HCT116 (cell line): ENCODE measurements at regions not wholly inside any gene's neighbourhood (a gene's known extent, or its start where the extent isn't known, plus 50 kb on each side); places are given as distances from the start of the nearest gene placed in this dataset.

Source experiments
- EGR1 ChIP-seq: IDR thresholded peaks from 2 replicates; pipeline ENCODE4 v1.6.1; 2012; ENCODE audit warnings: low read depth
- EZH2 ChIP-seq: fragments of 200-600 bp; sonication (generic); IDR thresholded peaks from 2 replicates; pipeline ENCODE4 v1.6.1; 2017; ENCODE audit warnings: antibody characterized with exemption, mixed run types
- JUND ChIP-seq: IDR thresholded peaks from 2 replicates; pipeline ENCODE4 v1.6.1; 2012
- POLR2AphosphoS5 ChIP-seq: IDR thresholded peaks from 2 replicates; pipeline ENCODE4 v1.6.1; 2011; ENCODE audit warnings: mild to moderate bottlenecking, low read depth, low read length, moderate library complexity
- SIN3A ChIP-seq: IDR thresholded peaks from 2 replicates; pipeline ENCODE4 v1.6.1; 2012; ENCODE audit warnings: low read depth
- TCF7L2 ChIP-seq: IDR thresholded peaks from 2 replicates; pipeline ENCODE4 v1.7.0; 2011; ENCODE audit warnings: borderline replicate concordance, inconsistent platforms; ENCODE audit not compliant: insufficient read depth, insufficient read length; ENCODE audit errors: extremely low read depth
- TF ChIP-seq, protein P1 (sequence below), 3 experiments: fragments of 200-600 bp in 1 of 3; sonication (generic) in 1 of 3; IDR thresholded peaks in 2 of 3; conservative IDR thresholded peaks in 1 of 3; 2 replicates each; pipeline ENCODE4 v1.5.1; 2012 to 2017; ENCODE audit warnings: low read depth in 2 of 3, low read length in 2 of 3, antibody characterized with exemption in 1 of 3, borderline replicate concordance in 1 of 3, control low read depth in 1 of 3, mild to moderate bottlenecking in 1 of 3, mixed read lengths in 1 of 3, mixed run types in 1 of 3, moderate library complexity in 1 of 3; ENCODE audit not compliant: insufficient read depth in 1 of 3
- TF ChIP-seq, protein P2 (sequence below): IDR thresholded peaks from 2 replicates; pipeline ENCODE4 v1.6.1; 2012; ENCODE audit warnings: low read depth

DNA sequence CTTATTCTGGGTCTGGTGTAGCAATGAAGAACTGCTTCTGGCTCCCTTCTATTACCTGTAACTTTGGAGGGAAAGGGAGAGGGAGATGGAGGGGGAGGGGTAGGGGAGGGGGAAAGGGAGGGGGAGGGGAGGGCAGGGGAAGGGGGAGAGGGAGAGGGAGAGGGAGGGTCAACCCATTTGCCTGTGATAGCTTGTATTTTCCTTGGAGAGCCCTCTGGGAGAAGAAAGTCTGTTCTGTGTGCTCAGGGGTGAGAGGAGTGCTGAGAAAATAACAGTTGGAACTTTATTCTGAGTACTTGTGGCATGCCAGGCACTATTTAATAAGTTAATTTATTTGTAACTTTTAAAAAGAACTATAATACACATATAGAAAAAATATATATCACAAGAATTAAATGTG, 70.7 kb upstream of the TSPAN2 start:
- TF ChIP-seq, protein P1, sequence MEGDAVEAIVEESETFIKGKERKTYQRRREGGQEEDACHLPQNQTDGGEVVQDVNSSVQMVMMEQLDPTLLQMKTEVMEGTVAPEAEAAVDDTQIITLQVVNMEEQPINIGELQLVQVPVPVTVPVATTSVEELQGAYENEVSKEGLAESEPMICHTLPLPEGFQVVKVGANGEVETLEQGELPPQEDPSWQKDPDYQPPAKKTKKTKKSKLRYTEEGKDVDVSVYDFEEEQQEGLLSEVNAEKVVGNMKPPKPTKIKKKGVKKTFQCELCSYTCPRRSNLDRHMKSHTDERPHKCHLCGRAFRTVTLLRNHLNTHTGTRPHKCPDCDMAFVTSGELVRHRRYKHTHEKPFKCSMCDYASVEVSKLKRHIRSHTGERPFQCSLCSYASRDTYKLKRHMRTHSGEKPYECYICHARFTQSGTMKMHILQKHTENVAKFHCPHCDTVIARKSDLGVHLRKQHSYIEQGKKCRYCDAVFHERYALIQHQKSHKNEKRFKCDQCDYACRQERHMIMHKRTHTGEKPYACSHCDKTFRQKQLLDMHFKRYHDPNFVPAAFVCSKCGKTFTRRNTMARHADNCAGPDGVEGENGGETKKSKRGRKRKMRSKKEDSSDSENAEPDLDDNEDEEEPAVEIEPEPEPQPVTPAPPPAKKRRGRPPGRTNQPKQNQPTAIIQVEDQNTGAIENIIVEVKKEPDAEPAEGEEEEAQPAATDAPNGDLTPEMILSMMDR (IDR thresholded peaks at IDR 0.05 in 2 of 3, conservative IDR thresholded peaks at IDR 0.05 in 1 of 3; ENCODE audit: borderline replicate concordance in 1 of 3, insufficient read depth in 1 of 3, low read depth in 2 of 3, low read length in 2 of 3), result no peak
- no peak for TF ChIP-seq EZH2
- TF ChIP-seq SIN3A, result no peak
- TF ChIP-seq TCF7L2, result no peak
- TF ChIP-seq, protein P2, sequence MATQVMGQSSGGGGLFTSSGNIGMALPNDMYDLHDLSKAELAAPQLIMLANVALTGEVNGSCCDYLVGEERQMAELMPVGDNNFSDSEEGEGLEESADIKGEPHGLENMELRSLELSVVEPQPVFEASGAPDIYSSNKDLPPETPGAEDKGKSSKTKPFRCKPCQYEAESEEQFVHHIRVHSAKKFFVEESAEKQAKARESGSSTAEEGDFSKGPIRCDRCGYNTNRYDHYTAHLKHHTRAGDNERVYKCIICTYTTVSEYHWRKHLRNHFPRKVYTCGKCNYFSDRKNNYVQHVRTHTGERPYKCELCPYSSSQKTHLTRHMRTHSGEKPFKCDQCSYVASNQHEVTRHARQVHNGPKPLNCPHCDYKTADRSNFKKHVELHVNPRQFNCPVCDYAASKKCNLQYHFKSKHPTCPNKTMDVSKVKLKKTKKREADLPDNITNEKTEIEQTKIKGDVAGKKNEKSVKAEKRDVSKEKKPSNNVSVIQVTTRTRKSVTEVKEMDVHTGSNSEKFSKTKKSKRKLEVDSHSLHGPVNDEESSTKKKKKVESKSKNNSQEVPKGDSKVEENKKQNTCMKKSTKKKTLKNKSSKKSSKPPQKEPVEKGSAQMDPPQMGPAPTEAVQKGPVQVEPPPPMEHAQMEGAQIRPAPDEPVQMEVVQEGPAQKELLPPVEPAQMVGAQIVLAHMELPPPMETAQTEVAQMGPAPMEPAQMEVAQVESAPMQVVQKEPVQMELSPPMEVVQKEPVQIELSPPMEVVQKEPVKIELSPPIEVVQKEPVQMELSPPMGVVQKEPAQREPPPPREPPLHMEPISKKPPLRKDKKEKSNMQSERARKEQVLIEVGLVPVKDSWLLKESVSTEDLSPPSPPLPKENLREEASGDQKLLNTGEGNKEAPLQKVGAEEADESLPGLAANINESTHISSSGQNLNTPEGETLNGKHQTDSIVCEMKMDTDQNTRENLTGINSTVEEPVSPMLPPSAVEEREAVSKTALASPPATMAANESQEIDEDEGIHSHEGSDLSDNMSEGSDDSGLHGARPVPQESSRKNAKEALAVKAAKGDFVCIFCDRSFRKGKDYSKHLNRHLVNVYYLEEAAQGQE, result no peak
- TF ChIP-seq EGR1, result no peak
- TF ChIP-seq POLR2AphosphoS5, result no peak
- no peak for TF ChIP-seq JUND
